GM18868 (cell line): ENCODE measurements at regions not wholly inside any gene's neighbourhood (a gene's known extent, or its start where the extent isn't known, plus 50 kb on each side); places are given as distances from the start of the nearest gene placed in this dataset.
A peak's percentile ranks its signal among the peaks of the same experiment; 100 is the strongest.
"Not testable (repeated sequence)": the region's sequence is repeated elsewhere in the genome, so short reads cannot be mapped to it uniquely, and the experiment has no call there.

Experiments used
- ATAC-seq: cut with Tn5 transposase; IDR thresholded peaks from one replicate; pipeline ENCODE4 v1.9.1; 2021; ENCODE audit warnings: mild to moderate bottlenecking, moderate library complexity; ENCODE audit not compliant: unreplicated experiment

DNA sequence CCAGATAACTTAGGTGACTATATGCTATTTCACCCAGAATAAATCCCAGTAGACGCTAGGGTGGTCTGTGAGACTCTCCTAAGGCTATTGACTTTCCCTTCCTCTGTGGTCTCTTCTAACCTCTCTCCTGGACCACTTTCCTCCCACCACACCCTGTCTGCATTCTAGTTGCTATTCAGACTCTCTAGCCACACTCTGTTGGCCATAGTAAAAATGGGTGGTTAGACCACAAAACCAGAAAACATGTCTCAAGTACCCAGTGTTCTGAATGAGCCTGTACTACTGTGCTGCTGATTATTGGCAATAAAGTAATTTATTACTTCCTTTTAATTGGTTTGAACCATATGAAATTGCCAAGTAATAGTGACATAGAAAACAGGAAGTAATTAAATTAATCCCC is 240.8 kb downstream of the KIF20B start:
- ATAC-seq, result no peak

- no peak for ATAC-seq
Observed at GRCh38 chr10:89944138-89944537, 242.7 kb downstream of the KIF20B start.

DNA sequence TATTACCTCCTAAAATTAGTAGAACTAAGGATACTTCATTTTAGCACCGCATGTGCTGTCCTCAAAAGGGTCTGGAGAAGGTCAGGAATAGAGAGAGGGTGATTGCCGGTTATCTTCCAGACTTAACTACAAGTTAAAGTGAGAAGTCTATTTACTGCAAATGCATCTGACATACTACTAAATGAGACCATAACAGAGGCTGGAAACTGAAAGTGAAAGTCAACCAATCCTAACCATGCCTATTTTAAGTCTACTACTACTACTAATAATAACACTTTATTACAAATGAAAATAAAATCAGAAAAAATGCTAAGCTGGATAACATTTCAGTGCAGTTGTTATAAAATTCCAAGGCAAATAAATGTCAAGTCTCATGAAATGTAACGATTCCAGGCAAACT is 244.7 kb downstream of the KIF20B start:
- no peak for ATAC-seq

- ATAC-seq, result no peak
Observed at GRCh38 chr10:89949496-89949895, 248.1 kb downstream of the KIF20B start.

DNA sequence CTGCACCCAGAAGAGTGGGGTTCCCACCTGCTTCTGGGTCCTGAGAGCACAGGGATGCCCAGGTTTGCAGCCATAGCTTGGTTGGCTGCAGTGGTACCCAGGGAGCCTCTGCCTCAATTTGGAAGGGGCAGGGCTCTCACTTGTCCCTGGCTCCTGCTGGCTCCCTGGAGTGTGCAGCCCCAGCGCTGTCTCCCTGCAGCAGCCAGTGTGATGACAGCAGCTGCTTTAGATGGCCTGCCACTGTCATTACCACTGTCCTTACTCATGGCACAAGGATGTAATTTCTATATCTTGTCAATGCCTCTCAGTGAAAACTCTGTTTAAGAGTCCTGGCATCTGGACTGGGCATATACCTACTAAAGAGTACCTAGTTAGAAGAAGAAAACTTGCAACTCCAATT is 250.9 kb downstream of the KIF20B start:
- no peak for ATAC-seq

GRCh38 chr10:89952751-89953150 is 251.4 kb downstream of the KIF20B start:
- no peak for ATAC-seq

GRCh38 chr10:89954061-89954460 is 252.7 kb downstream of the KIF20B start:
- no peak for ATAC-seq

DNA sequence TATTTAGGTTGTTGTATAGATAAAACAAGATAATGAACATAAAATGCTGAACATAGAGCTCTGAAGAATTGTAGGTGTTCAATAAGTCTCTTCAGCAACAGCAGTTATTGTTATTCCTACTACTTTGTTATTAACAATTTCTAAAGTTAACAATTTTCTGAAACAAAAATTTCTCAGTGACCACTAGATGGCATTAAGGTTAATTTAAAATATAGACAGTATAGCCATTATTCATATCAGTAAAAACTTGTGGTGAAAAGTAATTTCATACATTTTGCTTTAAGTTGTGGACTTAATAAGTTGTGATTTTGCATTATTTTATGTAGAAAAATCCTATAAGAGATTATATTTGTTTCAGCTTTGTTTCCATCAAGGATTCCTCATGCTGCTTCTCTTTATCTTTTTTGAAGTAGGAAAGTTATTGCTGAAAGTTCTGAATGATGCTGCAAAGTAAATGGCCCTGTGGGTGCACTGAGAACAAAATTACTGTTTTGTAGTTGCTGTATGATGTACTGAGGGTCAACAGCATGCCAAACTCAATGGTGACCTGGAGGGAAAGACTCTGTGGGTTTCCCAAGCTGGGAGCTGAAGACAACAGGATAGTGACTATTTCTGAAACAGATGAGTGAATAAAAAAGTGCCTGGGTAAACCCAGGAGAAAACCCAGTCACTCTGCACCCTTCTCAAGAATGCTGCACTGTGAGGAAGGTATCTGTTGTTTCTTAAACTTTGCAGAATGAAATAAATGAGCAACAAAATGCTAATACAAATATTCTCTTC is 253.6 kb downstream of the KIF20B start:
- ATAC-seq, result no peak

DNA sequence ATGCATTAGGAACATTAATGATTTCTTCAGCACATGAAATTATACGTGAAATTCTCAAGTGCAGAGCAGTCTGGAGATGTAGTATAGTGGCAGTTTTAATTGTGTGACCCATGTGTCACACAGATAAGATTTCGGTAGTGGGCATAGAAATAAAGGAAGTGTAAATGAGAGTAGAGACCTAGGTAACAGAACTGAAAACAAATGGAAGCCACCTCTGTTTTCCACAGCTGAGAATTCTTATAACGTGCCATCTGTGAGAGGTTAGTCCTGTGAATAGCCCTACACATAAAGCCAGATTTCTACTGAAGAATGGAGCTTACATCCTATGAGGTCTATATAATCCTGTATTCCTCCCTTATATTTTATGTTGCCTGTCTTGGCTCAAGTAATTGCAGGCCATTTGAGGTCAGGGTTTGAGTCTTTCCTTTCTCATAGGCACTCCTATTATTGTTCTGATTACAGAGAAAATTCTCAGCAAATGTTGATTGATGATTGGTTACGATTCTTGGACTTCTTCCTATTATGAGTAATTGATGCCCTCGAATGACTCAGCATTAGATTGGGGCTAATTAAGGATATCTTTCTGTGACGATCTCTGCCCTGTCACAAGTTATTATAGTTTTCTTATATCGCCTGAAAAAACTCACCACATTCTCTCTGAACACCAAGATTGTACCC is 258.2 kb downstream of the KIF20B start:
- ATAC-seq, result peak; percentile 66

DNA sequence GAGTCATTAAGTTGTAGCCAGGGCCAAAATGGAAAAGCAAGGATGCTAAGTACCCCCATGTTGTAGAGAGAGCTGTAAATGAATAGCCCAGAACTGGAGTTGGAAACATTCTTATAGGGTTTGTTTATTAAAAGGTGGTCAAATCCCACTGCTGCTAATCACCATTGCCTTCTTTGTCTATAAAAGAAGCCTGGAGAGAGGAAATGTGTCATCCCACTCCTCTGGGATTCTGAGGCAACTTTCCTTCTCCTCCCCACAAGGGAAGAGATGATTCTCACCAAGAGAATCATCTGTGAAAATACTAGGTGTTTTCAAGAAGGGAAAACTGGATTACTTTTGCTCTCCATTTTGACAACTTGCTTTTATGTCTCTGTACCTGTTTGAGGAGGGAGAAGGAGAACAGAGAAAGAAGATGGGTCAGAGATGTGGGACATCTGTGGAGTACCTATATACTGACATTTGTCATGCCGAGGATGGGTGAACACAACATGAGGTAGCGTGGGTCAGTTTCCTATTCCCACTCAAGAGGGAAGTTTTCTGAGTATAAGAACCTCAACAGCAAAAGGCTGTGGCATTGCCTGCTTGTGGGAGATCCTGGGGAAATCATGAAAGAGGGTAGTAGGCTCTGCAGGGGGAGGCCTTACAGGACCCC is 262.2 kb downstream of the KIF20B start:
- no peak for ATAC-seq

DNA sequence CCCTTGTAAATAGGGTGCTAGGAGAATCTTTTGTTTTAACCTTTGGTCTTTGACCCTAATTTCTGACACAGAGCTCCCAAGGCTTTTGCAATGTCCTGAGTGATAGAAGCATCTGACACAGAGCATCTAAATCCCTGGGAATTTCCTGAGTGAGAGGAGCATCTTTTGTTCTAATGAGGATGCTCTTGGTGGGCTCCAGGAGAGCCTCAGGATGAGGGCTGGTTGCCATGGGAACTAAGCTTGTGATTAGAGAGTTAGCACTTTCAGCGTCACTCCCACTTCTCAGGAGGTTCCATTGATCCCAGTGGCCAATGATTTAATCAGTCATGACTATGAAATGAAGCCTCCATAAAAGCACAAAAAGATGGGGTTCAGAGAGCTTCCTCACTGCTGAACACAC is 264.8 kb downstream of the KIF20B start:
- ATAC-seq, result no peak

DNA sequence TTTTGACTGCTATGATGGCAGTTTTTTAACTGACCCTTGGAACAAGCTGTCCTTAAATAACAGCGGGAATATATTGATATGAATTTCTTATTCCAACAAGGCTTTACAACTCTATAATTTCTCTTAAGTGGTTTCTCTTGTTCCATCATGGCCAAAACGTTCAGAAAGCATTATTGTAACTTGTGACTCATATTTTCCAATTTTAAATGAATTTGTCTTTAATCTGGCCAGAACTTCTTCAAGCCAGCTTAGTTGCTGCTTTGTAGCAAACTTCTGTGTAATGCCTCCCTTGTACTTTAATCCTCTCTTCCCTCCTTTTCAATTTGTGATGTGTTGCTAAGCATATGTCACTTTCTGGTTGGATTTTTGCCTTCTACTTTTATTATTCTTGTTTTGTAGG is 271.9 kb downstream of the KIF20B start:
- ATAC-seq, result no peak

DNA sequence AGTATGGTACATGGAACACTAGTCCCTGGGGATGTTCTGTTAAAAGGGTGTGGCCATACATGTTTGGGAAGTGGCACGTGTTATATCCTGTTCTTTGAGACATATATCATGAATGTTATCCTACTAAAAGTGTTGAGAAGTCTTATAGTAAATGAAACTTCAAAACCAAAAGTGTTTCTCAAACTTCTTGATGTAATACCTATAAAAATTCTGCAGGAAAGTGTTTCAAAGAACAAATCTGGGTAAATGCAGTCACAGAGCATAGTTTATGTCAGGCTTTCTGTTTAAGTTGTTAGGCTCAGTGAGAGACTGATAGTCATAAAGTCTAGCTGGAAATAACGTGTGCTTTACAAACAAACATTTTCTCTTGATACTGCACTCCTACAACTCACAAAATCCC is 273.7 kb downstream of the KIF20B start:
- no peak for ATAC-seq

DNA sequence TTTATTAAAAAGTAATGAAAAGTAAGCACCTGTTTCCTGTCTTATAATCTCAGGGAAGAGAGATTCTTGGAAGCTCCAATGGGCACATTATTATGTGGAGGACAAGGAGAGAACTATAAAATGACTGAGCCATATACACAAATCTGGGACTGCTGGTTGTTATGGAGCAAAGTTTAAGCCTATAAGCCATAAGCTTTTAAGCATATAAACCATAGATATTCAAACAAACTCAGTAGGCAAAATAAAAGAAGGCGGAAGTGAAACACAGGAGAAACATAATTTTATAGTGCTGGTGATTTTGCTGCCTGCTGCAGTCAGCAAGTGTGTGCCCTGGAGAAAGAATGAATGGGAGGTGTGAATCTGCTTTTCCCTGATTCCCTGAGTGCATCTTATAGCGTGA is 274.4 kb downstream of the KIF20B start:
- ATAC-seq, result no peak

GRCh38 chr10:89978081-89978480 is 276.7 kb downstream of the KIF20B start:
- ATAC-seq, result no peak

DNA sequence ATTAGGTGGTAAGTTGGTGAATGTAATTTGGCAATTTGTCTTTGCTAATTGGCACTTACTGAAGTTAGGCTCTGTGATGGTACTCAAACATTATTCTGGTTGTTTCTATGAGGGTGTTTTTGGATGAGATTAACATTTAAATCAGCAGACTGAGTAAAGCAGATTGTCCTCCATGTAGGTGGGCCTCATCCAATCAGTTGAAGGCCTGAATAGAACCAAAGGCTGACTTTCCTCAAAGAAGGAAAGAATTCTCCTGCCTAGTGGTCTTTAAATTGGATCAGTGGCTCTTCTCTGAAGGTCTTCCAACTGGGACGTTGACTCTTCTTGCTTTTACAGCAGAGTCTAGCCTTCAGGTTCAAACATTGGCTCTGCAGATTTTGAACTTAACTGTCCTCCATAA is 278.3 kb downstream of the KIF20B start:
- ATAC-seq, result no peak

- no peak for ATAC-seq
Observed at GRCh38 chr10:89980166-89980565, 278.8 kb downstream of the KIF20B start.

DNA sequence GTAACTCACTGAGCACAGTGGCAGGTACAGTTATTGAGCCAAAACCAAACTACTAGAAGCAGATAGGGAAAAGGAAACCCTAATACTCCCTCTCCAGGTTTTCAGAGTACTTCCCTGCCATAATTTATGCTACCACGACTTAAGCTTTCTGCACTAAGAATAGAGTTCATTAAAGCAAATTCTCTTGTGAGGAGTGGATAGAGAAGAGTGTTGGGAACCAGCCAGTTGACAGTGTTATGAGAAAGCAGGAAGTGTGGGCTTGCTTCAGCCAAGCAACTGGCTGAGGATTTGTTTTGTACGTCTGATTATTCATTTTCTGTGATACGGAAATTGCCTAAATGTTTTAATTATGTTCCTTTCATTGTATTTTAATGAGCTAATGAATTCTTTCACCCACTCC is 280.5 kb downstream of the KIF20B start:
- no peak for ATAC-seq

DNA sequence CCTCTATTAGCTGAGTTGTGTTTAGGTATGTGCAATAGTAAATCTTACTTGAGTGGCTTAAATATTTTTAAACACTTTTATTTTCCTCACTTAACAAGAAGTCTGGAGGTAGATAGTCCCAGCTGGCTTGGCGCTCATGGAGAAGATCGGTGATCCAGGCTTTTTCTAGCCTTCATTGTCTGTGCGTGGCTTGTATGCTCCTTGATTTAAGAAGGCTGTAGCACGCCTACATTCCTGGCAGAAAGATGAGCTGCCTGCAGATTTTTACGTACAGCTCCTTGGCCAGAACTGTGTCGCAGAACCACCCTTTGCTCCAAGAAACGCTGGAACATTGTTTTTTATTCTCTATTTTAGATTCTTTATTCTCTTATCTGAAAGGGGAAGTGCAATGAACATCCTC is 284.1 kb downstream of the KIF20B start:
- no peak for ATAC-seq

DNA sequence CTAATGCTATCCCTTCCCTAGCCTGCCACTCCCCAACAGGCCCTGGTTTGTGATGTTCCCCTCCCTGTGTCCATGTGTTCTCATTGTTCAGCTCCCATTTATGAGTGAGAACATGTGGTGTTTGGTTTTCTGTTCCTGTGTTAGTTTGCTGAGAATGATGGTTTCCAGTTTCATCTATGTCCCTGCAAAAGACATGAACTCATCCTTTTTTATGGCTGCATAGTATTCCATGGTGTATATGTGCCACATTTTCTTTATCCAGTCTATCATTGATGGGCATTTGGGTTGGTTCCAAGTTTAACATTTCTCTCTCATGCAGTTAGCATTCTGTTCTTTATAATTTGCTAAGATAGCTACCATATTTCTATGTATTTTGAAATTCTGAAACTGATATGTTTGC is 287.0 kb downstream of the KIF20B start:
- ATAC-seq, result not testable (repeated sequence)

- no peak for ATAC-seq
Observed at GRCh38 chr10:89992575-89992974, 291.2 kb downstream of the KIF20B start.

- ATAC-seq, result no peak
Observed at GRCh38 chr10:90007226-90007625, 305.8 kb downstream of the KIF20B start.
